Progenitor cell of endocrine pancreas (in vitro differentiated cells): ENCODE measurements at regions not wholly inside any gene's neighbourhood (a gene's known extent, or its start where the extent isn't known, plus 50 kb on each side); places are given as distances from the start of the nearest gene placed in this dataset.

ENCODE experiments used
- DNase-seq: peaks from one replicate; pipeline ENCODE4 v3.0.0; 2021; ENCODE audit warnings: low spot score; ENCODE audit not compliant: unreplicated experiment
- H3K27ac Mint-ChIP-seq: 2 replicates; pipeline ENCODE4 v1.8.0; 2021; ENCODE audit warnings: mild to moderate bottlenecking, moderate library complexity, mixed read lengths
- H3K27me3 Mint-ChIP-seq: 2 replicates; pipeline ENCODE4 v1.8.0; 2021; ENCODE audit warnings: mixed read lengths
- H3K36me3 Mint-ChIP-seq: 2 replicates; pipeline ENCODE4 v1.8.0; 2022; ENCODE audit warnings: mixed read lengths; ENCODE audit not compliant: insufficient read depth
- H3K4me1 Mint-ChIP-seq: 2 replicates; pipeline ENCODE4 v1.8.0; 2021; ENCODE audit warnings: low read depth, mixed read lengths
- H3K4me3 Mint-ChIP-seq: 2 replicates; pipeline ENCODE4 v1.8.0; 2021; ENCODE audit warnings: low read depth, mild to moderate bottlenecking, moderate library complexity, mixed read lengths
- H3K9me3 Mint-ChIP-seq: 2 replicates; pipeline ENCODE4 v1.8.0; 2021; ENCODE audit warnings: low read depth, mixed read lengths
- TF ChIP-seq, protein P1 (sequence below): fragments of 200-600 bp; sonication (generic); IDR thresholded peaks from one replicate; pipeline ENCODE4 v1.5.0; 2021; ENCODE audit warnings: antibody characterized with exemption, mild to moderate bottlenecking; ENCODE audit not compliant: unreplicated experiment

GRCh38 chr16:72308396-72308795, 136.4 kb upstream of the PMFBP1 start:
- H3K9me3 Mint-ChIP-seq: peaks cover 44% of the 10 kb centered on the region
- H3K4me3 Mint-ChIP-seq: no peak overlapping the region
- peaks cover 16% of the 10 kb centered on the region for H3K36me3 Mint-ChIP-seq
- DNase-seq: no peak
- H3K27ac Mint-ChIP-seq: no peak overlapping the region
- H3K4me1 Mint-ChIP-seq: peaks cover 5% of the 10 kb centered on the region
- TF ChIP-seq, protein P1, sequence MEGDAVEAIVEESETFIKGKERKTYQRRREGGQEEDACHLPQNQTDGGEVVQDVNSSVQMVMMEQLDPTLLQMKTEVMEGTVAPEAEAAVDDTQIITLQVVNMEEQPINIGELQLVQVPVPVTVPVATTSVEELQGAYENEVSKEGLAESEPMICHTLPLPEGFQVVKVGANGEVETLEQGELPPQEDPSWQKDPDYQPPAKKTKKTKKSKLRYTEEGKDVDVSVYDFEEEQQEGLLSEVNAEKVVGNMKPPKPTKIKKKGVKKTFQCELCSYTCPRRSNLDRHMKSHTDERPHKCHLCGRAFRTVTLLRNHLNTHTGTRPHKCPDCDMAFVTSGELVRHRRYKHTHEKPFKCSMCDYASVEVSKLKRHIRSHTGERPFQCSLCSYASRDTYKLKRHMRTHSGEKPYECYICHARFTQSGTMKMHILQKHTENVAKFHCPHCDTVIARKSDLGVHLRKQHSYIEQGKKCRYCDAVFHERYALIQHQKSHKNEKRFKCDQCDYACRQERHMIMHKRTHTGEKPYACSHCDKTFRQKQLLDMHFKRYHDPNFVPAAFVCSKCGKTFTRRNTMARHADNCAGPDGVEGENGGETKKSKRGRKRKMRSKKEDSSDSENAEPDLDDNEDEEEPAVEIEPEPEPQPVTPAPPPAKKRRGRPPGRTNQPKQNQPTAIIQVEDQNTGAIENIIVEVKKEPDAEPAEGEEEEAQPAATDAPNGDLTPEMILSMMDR: no peak
- H3K27me3 Mint-ChIP-seq: no peaks in the 10 kb centered on the region

- TF ChIP-seq, protein P1: no peak
- no peak for DNase-seq
- Mint-ChIP-seq H3K27ac (no peak overlapping the region), H3K4me1 (peaks cover 3% of the 10 kb centered on the region), H3K36me3 (peaks cover 5% of the 10 kb centered on the region), H3K9me3 (peaks cover 17% of the 10 kb centered on the region), H3K4me3 (no peak overlapping the region), H3K27me3 (no peaks in the 10 kb centered on the region)
Measured at GRCh38 chr16:72302332-72302731, 130.4 kb upstream of the PMFBP1 start.

DNA sequence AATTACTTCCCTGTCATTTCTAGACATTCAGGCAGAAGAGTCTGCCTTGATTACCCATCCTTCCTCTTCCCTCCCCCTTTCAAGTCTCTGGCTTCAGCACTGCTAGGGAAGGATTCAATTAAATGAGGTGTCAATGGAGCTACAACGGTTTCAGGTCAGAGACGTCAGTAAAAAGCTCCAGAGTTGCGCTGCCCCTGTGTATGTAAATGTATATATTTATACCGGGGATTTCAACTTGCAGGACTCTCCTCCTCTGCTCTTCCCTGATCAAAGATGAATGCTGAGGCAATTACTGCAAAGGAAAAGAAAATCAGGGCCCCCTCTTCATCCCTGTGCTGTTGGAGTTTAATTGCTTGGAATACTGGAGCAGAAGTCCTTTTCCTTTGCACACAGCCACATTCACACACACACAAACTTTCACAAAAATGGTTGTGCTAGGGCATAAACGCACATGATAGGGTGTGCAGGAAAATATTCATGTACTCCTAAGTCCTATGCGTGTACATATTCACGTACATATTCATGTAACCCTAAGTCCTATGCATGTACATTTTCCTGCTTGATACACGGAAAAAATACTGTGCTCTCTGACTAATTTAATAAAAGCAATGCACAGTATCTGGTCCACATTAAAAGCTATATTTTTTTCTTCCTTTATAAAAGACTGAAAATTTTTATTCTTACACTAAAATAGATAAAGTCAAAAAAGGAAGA, 129.7 kb upstream of the PMFBP1 start:
- no peak overlapping the region for H3K27ac Mint-ChIP-seq
- no peak overlapping the region for H3K4me3 Mint-ChIP-seq
- H3K36me3 Mint-ChIP-seq: peaks cover 6% of the 10 kb centered on the region
- H3K4me1 Mint-ChIP-seq: peaks cover 3% of the 10 kb centered on the region
- DNase-seq: no peak
- H3K9me3 Mint-ChIP-seq: peaks cover 19% of the 10 kb centered on the region
- TF ChIP-seq, protein P1: no peak
- H3K27me3 Mint-ChIP-seq: no peaks in the 10 kb centered on the region

DNA sequence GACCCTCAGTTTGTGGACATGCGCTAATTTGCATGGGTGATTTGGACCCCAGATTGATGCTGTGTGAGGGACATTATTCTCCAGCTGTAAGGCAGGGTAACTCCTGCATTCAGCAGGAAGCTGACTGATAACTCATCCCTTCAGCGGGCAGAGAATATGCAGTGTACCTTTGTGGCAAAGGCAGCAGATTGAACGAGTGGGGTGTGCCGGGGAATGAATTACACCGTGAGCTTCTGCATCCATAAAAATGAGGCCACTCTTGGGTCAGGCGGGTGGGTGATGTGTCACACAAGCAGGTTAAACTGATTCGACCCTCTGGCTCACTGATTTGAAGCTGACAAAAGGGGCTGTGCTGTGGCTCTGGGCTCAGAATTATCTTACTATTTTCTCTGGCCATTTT, 128.9 kb upstream of the PMFBP1 start:
- H3K4me1 Mint-ChIP-seq: peaks cover 3% of the 10 kb centered on the region
- TF ChIP-seq, protein P1: no peak
- no peak overlapping the region for H3K4me3 Mint-ChIP-seq
- DNase-seq: no peak
- peaks cover 5% of the 10 kb centered on the region for H3K36me3 Mint-ChIP-seq
- no peak overlapping the region for H3K27ac Mint-ChIP-seq
- peaks cover 17% of the 10 kb centered on the region for H3K9me3 Mint-ChIP-seq
- H3K27me3 Mint-ChIP-seq: no peaks in the 10 kb centered on the region

DNA sequence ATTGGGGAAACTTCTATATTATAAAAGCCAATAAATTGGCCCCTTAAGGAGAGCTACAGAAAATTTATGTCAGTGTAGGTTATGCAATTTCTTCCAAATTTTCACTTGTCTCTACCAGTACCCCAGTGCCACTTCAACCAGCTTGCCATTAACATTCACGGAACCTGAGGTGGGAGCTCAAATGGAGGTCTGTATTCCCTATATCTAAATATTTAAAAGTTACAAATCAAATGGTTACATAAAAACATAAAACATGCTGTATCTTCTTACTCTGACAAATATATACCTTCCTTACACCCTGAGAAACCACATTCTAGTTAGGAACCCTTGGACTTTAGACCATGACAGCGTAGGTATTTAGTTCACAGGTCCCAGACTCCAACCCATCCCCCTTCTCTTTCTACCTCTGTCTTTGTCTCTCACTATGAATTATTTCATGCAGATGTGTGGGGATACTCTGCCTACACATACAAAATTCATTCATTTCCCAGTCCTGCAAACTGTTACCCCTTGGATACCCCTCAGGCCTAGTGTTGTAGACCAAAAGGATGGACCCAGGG, 127.8 kb upstream of the PMFBP1 start:
- Mint-ChIP-seq H3K9me3 (peaks cover 16% of the 10 kb centered on the region), H3K4me1 (peaks cover 6% of the 10 kb centered on the region), H3K4me3 (no peak overlapping the region), H3K36me3 (peaks cover 4% of the 10 kb centered on the region), H3K27ac (no peak overlapping the region), H3K27me3 (no peaks in the 10 kb centered on the region)
- TF ChIP-seq, protein P1: no peak
- no peak for DNase-seq
